Peyer's patch (tissue), 4 donors: ENCODE measurements at regions not wholly inside any gene's neighbourhood (a gene's known extent, or its start where the extent isn't known, plus 50 kb on each side); places are given as distances from the start of the nearest gene placed in this dataset.
"Not testable (repeated sequence)": the region's sequence is repeated elsewhere in the genome, so short reads cannot be mapped to it uniquely, and the experiment has no call there.

Experiments used
- DNase-seq, 3 donors: peaks; one replicate each; pipeline ENCODE4 v3.0.0-alpha.2; 2017 to 2019
- H3K27ac ChIP-seq, 4 donors: fragments of 200-600 bp; sonication (generic); one replicate each; pipeline ENCODE4 v1.5.1; 2016 to 2019
- H3K27me3 ChIP-seq, 2 donors: fragments of 200-600 bp; sonication (generic); one replicate each; pipeline ENCODE4 v1.5.1; 2019
- H3K36me3 ChIP-seq, 3 donors: fragments of 200-600 bp; sonication (generic); one replicate each; pipeline ENCODE4 v1.5.1; 2016 to 2019
- H3K4me1 ChIP-seq, 4 donors: fragments of 200-600 bp; sonication (generic); one replicate each; pipeline ENCODE4 v1.5.1; 2016 to 2019
- H3K4me3 ChIP-seq, 4 donors: fragments of 200-600 bp; sonication (generic); 1 replicate in 3 of 4; 2 replicates in 1 of 4; pipeline ENCODE4 v1.5.1; 2016 to 2019; ENCODE audit warnings: mild to moderate bottlenecking in 1 of 4
- H3K9me3 ChIP-seq, 4 donors: fragments of 200-600 bp; sonication (generic); one replicate each; pipeline ENCODE4 v1.5.1; 2016 to 2019; ENCODE audit warnings: mild to moderate bottlenecking in 1 of 4
- POLR2A ChIP-seq, 2 donors: fragments of 450-650 bp; IDR thresholded peaks; one replicate each; pipeline ENCODE4 v1.5.1; 2017; ENCODE audit warnings: antibody characterized with exemption in 2 of 2, mild to moderate bottlenecking in 2 of 2, moderate library complexity in 2 of 2
- TF ChIP-seq, protein P1 (sequence below), 6 experiments: fragments of 450-650 bp in 4 of 6; fragments of 200-600 bp in 2 of 6; sonication (generic) in 1 of 6; IDR thresholded peaks; one replicate each; pipeline ENCODE4 v1.5.1; 2017 to 2019; ENCODE audit warnings: antibody characterized with exemption in 6 of 6, mild to moderate bottlenecking in 3 of 6, moderate library complexity in 1 of 6

DNA sequence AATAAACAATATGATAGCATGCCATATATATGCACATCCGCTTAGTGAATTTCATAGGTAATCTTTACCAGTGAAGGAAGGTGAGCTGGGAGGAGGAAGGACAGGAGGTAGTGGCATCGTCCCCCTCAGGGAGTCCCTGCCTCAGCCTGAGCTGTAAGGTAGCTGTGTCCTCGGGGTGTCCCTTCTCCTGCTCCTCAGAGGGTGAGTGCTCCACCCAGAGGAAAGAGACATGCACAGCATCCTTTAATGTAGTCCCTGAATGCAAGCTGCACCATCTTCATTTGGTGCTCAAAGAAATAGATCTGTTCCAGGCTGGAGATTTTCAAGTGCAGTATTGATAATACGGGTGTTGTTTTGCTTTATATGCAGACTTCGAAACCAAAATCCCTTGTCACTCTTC lies 330.4 kb upstream of the SFRP2 start:
- Histone ChIP-seq H3K4me3 (no peak overlapping the region), H3K9me3 (no peaks in the 10 kb centered on the region), H3K36me3 (no peaks in the 10 kb centered on the region), H3K4me1 (no peaks in the 10 kb centered on the region), H3K27ac (no peak overlapping the region), H3K27me3 (no peaks in the 10 kb centered on the region)
- no peak for DNase-seq
- TF ChIP-seq POLR2A (IDR thresholded peaks at IDR 0.05), result no peak
- TF ChIP-seq, protein P1, sequence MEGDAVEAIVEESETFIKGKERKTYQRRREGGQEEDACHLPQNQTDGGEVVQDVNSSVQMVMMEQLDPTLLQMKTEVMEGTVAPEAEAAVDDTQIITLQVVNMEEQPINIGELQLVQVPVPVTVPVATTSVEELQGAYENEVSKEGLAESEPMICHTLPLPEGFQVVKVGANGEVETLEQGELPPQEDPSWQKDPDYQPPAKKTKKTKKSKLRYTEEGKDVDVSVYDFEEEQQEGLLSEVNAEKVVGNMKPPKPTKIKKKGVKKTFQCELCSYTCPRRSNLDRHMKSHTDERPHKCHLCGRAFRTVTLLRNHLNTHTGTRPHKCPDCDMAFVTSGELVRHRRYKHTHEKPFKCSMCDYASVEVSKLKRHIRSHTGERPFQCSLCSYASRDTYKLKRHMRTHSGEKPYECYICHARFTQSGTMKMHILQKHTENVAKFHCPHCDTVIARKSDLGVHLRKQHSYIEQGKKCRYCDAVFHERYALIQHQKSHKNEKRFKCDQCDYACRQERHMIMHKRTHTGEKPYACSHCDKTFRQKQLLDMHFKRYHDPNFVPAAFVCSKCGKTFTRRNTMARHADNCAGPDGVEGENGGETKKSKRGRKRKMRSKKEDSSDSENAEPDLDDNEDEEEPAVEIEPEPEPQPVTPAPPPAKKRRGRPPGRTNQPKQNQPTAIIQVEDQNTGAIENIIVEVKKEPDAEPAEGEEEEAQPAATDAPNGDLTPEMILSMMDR (IDR thresholded peaks at IDR 0.05), result no peak

DNA sequence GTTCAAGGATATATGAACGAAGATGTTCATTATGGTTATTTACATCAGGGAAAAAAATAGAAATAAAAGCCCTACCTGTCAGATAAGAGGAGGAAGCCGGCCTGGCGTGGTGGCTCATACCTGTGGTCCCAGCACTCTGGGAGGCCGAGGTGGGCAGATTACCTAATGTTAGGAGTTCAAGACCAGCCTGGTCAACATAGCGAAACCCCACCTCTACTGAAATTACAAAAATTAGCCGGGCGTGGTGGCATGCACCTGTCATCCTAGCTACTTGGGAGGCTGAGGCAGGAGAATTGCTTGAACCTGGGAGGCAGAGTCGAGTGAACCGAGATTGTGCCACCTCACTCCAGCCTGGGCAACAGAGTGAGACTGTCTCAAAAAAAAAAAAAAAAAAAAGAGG lies 328.8 kb upstream of the SFRP2 start:
- not testable (repeated sequence) for H3K27me3 ChIP-seq, H3K9me3 ChIP-seq, H3K4me3 ChIP-seq, DNase-seq, H3K36me3 ChIP-seq, H3K27ac ChIP-seq, H3K4me1 ChIP-seq

DNA sequence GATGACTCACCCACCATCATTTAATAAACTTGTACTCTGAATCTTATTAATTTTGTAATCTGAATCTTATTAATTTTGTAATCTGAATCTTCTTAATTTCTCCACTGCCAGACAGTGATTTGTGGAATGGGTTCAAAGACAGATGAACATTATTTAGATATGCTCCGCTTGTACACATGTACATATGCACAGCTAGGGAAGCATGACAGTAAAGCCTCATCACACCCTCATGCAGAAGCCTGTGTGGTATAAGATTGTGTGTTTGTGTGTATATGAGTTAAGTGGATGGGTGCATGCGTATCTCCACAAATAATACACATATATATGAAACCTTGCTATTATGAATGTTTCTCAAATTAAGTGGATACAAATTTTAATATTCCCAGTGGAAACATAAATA lies 318.5 kb upstream of the SFRP2 start:
- no peaks in the 10 kb centered on the region for H3K36me3 ChIP-seq
- TF ChIP-seq, protein P1 (IDR thresholded peaks at IDR 0.05), result no peak
- TF ChIP-seq POLR2A (IDR thresholded peaks at IDR 0.05), result no peak
- H3K27ac ChIP-seq, result no peak overlapping the region
- H3K9me3 ChIP-seq, result no peaks in the 10 kb centered on the region
- no peak for DNase-seq
- no peaks in the 10 kb centered on the region for H3K27me3 ChIP-seq
- no peak overlapping the region for H3K4me3 ChIP-seq
- no peaks in the 10 kb centered on the region for H3K4me1 ChIP-seq

DNA sequence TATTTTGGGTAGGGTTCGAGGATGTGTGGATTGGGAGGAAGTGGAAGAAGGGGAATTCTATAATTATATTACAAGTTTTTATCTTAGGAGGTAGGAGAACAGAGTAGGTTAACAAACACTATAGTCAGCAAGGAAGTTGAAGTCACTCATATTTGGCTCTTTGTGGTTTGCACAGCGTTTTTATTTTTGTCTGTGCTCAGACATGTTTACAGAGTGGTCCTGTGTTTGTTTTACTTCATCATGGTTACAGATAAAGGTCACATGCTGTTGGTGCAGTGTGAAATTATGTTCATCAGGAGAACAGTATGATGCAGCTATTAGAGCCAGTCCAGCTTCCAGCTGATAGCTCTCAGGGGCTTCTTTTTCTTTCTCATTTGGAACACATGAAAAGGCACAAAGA lies 299.9 kb upstream of the SFRP2 start:
- Histone ChIP-seq H3K4me3 (no peak overlapping the region), H3K36me3 (no peaks in the 10 kb centered on the region), H3K4me1 (no peaks in the 10 kb centered on the region), H3K27me3 (no peaks in the 10 kb centered on the region), H3K9me3 (no peaks in the 10 kb centered on the region), H3K27ac (no peak overlapping the region)
- no peak for DNase-seq
- TF ChIP-seq, protein P1 (IDR thresholded peaks at IDR 0.05), result no peak
- TF ChIP-seq POLR2A (IDR thresholded peaks at IDR 0.05), result no peak

DNA sequence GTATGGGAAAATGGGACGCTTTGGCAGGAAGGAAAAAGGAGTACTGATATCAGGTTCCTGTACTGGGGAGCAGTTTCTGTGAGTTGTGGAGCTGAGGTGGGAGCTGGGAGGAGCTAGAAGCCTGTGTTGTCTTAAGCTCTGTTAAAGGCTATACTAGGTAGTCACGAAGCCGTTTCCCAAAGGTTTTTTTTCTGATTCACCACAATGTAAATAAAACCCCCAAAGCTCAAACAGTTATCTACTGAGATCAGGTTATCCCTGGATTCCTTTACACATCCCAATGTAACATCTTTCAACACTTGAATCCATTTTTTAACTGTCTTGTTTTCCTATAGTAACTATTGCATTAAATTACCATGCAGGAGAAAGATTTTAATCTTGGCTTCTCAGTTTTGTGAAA lies 297.4 kb upstream of the SFRP2 start:
- no peak overlapping the region for H3K27ac ChIP-seq
- TF ChIP-seq, protein P1 (IDR thresholded peaks at IDR 0.05), result no peak
- no peak for TF ChIP-seq POLR2A (IDR thresholded peaks at IDR 0.05)
- no peak for DNase-seq
- no peaks in the 10 kb centered on the region for H3K9me3 ChIP-seq
- no peaks in the 10 kb centered on the region for H3K4me1 ChIP-seq
- no peaks in the 10 kb centered on the region for H3K27me3 ChIP-seq
- no peak overlapping the region for H3K4me3 ChIP-seq
- H3K36me3 ChIP-seq, result no peaks in the 10 kb centered on the region

DNA sequence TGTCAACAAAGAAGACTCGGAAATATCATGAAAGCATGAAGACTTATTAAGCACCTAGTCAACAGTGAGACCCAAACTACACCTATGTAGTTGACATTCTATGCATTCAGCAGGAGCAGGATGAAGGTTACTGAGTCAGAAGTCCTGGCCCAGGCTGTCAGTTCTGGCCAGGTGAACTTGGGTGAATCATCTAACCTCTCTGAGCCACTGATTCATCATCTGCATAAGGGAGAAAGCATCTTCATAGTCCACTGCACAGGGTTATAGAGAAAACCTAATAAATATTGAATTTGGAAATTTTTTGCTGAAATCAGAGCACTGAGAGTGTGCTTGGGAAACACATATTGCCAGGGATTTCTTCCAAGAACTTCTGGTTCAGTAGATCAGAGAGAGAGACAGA lies 296.0 kb upstream of the SFRP2 start:
- Histone ChIP-seq H3K4me3 (no peak overlapping the region), H3K4me1 (no peaks in the 10 kb centered on the region), H3K9me3 (no peaks in the 10 kb centered on the region), H3K27ac (no peak overlapping the region), H3K27me3 (no peaks in the 10 kb centered on the region), H3K36me3 (no peaks in the 10 kb centered on the region)
- DNase-seq, result no peak
- TF ChIP-seq, protein P1 (IDR thresholded peaks at IDR 0.05), result no peak
- TF ChIP-seq POLR2A (IDR thresholded peaks at IDR 0.05), result no peak
